Mesenchymal stem cell (in vitro differentiated cells and primary cell): ENCODE measurements at regions not wholly inside any gene's neighbourhood (a gene's known extent, or its start where the extent isn't known, plus 50 kb on each side); places are given as distances from the start of the nearest gene placed in this dataset.
A peak's percentile ranks its signal among the peaks of the same experiment; 100 is the strongest.

Experiments used
- DNase-seq: peaks from one replicate; pipeline ENCODE4 v3.0.0-alpha.2; 2013
- H2AFZ ChIP-seq: one replicate; pipeline ENCODE4 v1.6.1; 2013; ENCODE audit warnings: low read depth, mild to moderate bottlenecking, control low read depth, inconsistent platforms, low read length, moderate library complexity
- H2AK5ac ChIP-seq: 2 replicates; pipeline ENCODE4 v1.6.1; 2013; ENCODE audit warnings: low read length, moderate library complexity, mild to moderate bottlenecking, inconsistent platforms; ENCODE audit not compliant: severe bottlenecking
- H2BK120ac ChIP-seq: one replicate; pipeline ENCODE4 v1.6.1; 2013; ENCODE audit warnings: low read depth, mild to moderate bottlenecking, inconsistent platforms, low read length, moderate library complexity
- H2BK12ac ChIP-seq, 2 experiments: one replicate each; pipeline ENCODE4 v1.6.1; 2013; ENCODE audit warnings: inconsistent platforms in 2 of 2, low read length in 2 of 2, mild to moderate bottlenecking in 2 of 2, moderate library complexity in 2 of 2, control low read depth in 1 of 2
- H2BK15ac ChIP-seq: one replicate; pipeline ENCODE4 v1.6.1; 2013; ENCODE audit warnings: mild to moderate bottlenecking, low read depth, inconsistent platforms; ENCODE audit not compliant: poor library complexity, severe bottlenecking
- H2BK5ac ChIP-seq: 2 replicates; pipeline ENCODE4 v1.6.1; 2013; ENCODE audit warnings: low read depth, mild to moderate bottlenecking, low read length, control low read depth, inconsistent platforms; ENCODE audit not compliant: poor library complexity, severe bottlenecking
- H3K14ac ChIP-seq, 2 experiments: one replicate each; pipeline ENCODE4 v1.6.1; 2013; ENCODE audit warnings: inconsistent platforms in 2 of 2, low read length in 2 of 2, control low read depth in 1 of 2, mild to moderate bottlenecking in 1 of 2, moderate library complexity in 1 of 2
- H3K18ac ChIP-seq, 2 experiments: one replicate each; pipeline ENCODE4 v1.6.1; 2013; ENCODE audit warnings: inconsistent platforms in 2 of 2, low read length in 2 of 2, control low read depth in 1 of 2, low read depth in 1 of 2, mild to moderate bottlenecking in 1 of 2
- H3K23ac ChIP-seq, 2 experiments: one replicate each; pipeline ENCODE4 v1.6.1; 2013; ENCODE audit warnings: inconsistent platforms in 2 of 2, low read length in 2 of 2, mild to moderate bottlenecking in 2 of 2, moderate library complexity in 2 of 2, control low read depth in 1 of 2
- H3K27ac ChIP-seq: 2 replicates; pipeline ENCODE4 v1.5.1; 2013; ENCODE audit warnings: mild to moderate bottlenecking, moderate library complexity, low read length, control low read depth, inconsistent platforms; ENCODE audit not compliant: poor library complexity, severe bottlenecking
- H3K27me3 ChIP-seq, 2 experiments: 2 replicates each; pipeline versions ENCODE4 v1.6.1 to v1.7.0; 2013; ENCODE audit warnings: low read length in 2 of 2, mild to moderate bottlenecking in 2 of 2, moderate library complexity in 2 of 2, control low read depth in 1 of 2, inconsistent platforms in 1 of 2; ENCODE audit not compliant: control insufficient read depth in 1 of 2, insufficient read depth in 1 of 2
- H3K36me3 ChIP-seq, 2 experiments: 2 replicates each; pipeline versions ENCODE4 v1.6.1 to v1.7.0; 2013; ENCODE audit warnings: low read length in 2 of 2, control low read depth in 1 of 2, inconsistent platforms in 1 of 2, low read depth in 1 of 2, mild to moderate bottlenecking in 1 of 2; ENCODE audit not compliant: insufficient read depth in 2 of 2, control insufficient read depth in 1 of 2
- H3K4ac ChIP-seq, 2 experiments: one replicate each; pipeline ENCODE4 v1.6.1; 2013; ENCODE audit warnings: inconsistent platforms in 2 of 2, low read length in 2 of 2, mild to moderate bottlenecking in 2 of 2, moderate library complexity in 2 of 2, control low read depth in 1 of 2, low read depth in 1 of 2
- H3K4me1 ChIP-seq: 2 replicates; pipeline ENCODE4 v1.6.1; 2013; ENCODE audit warnings: low read depth, low read length, control low read depth; ENCODE audit not compliant: control insufficient read depth, insufficient read depth
- H3K4me2 ChIP-seq: 2 replicates; pipeline ENCODE4 v1.6.1; 2013; ENCODE audit warnings: low read length, mild to moderate bottlenecking, inconsistent platforms; ENCODE audit not compliant: poor library complexity, severe bottlenecking
- H3K4me3 ChIP-seq, 2 experiments: 2 replicates each; pipeline versions ENCODE4 v1.5.1 to v1.7.0; 2013; ENCODE audit warnings: low read length in 2 of 2, mild to moderate bottlenecking in 2 of 2, control low read depth in 1 of 2, low read depth in 1 of 2; ENCODE audit not compliant: insufficient read depth in 1 of 2
- H3K79me1 ChIP-seq: replicated peaks from 2 replicates; pipeline ENCODE4 v1.6.1; 2013; ENCODE audit warnings: mild to moderate bottlenecking, control low read depth, low read length, inconsistent platforms; ENCODE audit not compliant: poor library complexity, severe bottlenecking
- H3K9ac ChIP-seq: 2 replicates; pipeline ENCODE4 v1.7.0; 2013; ENCODE audit warnings: mild to moderate bottlenecking, low read length, moderate library complexity
- H3K9me3 ChIP-seq: 2 replicates; pipeline ENCODE4 v1.7.0; 2013; ENCODE audit warnings: mild to moderate bottlenecking, low read length; ENCODE audit not compliant: control insufficient read depth
- H4K8ac ChIP-seq: one replicate; pipeline ENCODE4 v1.6.1; 2013; ENCODE audit warnings: inconsistent platforms, mild to moderate bottlenecking, low read length, moderate library complexity
- H4K91ac ChIP-seq: one replicate; pipeline ENCODE4 v1.6.1; 2013; ENCODE audit warnings: mild to moderate bottlenecking, low read length, inconsistent platforms
- WGBS: methylation state at CpG from one replicate; pipeline ENCODE4 v1.1.7; 2013; ENCODE audit warnings: mixed read lengths; 5-methylcytosine and 5-hydroxymethylcytosine counted together

DNA sequence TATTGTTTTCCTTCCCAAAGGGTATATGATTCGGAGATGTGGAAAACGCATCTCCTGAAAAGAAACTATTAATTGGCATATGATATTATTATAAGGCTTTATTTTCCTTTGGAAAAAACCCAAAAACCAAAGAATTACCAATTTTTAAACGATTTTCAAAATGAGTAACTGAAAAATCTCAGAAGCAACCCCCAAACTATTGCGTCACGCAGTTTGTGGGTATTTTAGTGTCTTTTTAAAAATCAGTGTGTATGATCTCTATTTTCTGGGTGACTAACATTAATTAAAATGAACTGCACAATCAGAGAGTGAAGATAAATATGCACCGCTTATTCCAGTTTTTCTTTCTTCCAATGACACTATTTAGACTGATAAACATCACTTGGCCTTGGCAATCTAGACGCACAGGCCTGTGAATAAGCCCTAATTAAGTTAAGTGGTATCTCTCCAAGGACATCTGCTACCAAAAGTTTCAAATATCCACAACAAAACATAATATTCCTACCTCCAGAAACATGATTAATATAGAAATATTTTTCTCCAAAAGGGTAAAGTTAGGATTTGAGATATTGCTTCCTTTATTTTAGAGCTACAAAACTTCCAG, 511.5 kb upstream of the FAM241A start:
- no peak overlapping the region for H3K18ac ChIP-seq
- no peak overlapping the region for H4K91ac ChIP-seq
- H3K4me1 ChIP-seq: no peaks in the 10 kb centered on the region
- H4K8ac ChIP-seq: no peak overlapping the region
- no peak overlapping the region for H3K14ac ChIP-seq
- WGBS: 76% methylated on average over 5 of the region's 7 CpGs
- H3K4me3 ChIP-seq: no peak overlapping the region
- H2BK5ac ChIP-seq: no peak overlapping the region
- no peak overlapping the region for H2AFZ ChIP-seq
- H3K4me2 ChIP-seq: no peak overlapping the region
- no peaks in the 10 kb centered on the region for H3K27me3 ChIP-seq
- H3K79me1 ChIP-seq: no peaks in the 10 kb centered on the region
- no peaks in the 10 kb centered on the region for H3K36me3 ChIP-seq
- H3K9me3 ChIP-seq: no peaks in the 10 kb centered on the region
- H3K27ac ChIP-seq: no peak overlapping the region
- no peak overlapping the region for H3K9ac ChIP-seq
- no peak overlapping the region for H2BK120ac ChIP-seq
- no peak overlapping the region for H2BK12ac ChIP-seq
- no peak overlapping the region for H3K23ac ChIP-seq
- no peak overlapping the region for H2AK5ac ChIP-seq
- H3K4ac ChIP-seq: no peak overlapping the region
- no peak for DNase-seq
- no peak overlapping the region for H2BK15ac ChIP-seq

DNA sequence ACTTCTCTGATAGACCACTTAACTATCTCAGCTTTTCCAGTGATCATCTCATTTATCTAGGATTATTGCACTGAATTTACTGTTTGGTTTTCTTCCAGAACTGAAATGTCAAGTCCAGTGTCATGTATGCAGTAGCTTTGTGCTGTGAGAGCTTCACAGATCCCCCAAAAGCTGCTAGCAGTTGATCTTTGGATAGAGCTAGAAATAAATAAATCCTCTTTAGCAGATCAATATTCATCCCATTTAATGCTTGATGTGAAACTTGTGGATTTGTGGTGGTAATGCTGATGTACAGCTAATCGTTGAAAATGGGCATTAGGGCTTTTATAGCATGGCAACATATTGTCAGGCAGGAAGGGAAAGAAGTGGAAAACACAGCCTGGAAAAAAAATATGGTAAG, 509.6 kb upstream of the FAM241A start:
- Histone ChIP-seq H4K8ac (no peak overlapping the region), H3K4ac (no peak overlapping the region), H2BK15ac (no peak overlapping the region), H3K23ac (no peak overlapping the region), H3K79me1 (no peaks in the 10 kb centered on the region), H3K14ac (no peak overlapping the region), H3K27me3 (no peaks in the 10 kb centered on the region), H3K27ac (no peak overlapping the region), H2BK12ac (no peak overlapping the region), H4K91ac (no peak overlapping the region), H2AFZ (no peak overlapping the region), H2BK5ac (no peak overlapping the region), H3K9ac (no peak overlapping the region), H3K9me3 (no peaks in the 10 kb centered on the region), H3K36me3 (no peaks in the 10 kb centered on the region), H2AK5ac (no peak overlapping the region), H3K4me2 (no peak overlapping the region), H3K18ac (no peak overlapping the region), H3K4me1 (no peaks in the 10 kb centered on the region), H3K4me3 (no peak overlapping the region), H2BK120ac (no peak overlapping the region)
- DNase-seq: no peak
- WGBS: 95% methylated on average over 1 of the region's 1 CpG

DNA sequence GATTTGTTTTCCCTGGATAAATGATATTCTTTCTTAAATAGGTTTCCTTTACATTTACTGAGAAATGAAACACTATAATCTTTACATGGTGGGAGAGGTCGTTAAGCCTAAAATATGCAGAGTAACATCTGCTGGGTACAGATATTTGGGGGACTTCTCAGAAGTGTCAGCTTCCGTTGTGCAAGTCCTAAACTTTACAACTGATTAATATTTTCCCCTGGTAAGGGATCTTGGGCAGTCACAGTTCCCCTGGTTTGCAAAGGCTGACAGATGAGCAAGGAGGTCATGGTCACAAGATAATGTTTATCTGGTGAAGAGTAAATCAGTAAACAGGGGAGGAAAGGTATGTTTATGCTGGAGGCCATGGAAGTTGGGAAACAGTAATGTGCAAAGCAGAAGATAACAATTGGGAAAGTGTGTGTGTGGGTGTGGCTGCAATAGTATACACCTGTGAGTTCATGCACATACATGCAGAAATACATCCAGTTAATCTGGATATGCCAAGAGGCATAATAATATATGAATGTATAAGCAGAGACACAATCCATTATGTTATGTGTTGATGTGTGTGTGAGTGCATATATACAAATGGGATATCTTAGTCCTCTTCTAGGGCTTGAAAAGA, 508.2 kb upstream of the FAM241A start:
- Histone ChIP-seq H3K9me3 (no peaks in the 10 kb centered on the region), H2BK5ac (no peak overlapping the region), H3K4me2 (no peak overlapping the region), H2AK5ac (no peak overlapping the region), H4K91ac (no peak overlapping the region), H3K14ac (no peak overlapping the region), H3K18ac (no peak overlapping the region), H3K4me3 (no peak overlapping the region), H3K23ac (no peak overlapping the region), H3K9ac (no peak overlapping the region), H2AFZ (no peak overlapping the region), H3K4ac (no peak overlapping the region), H2BK12ac (no peak overlapping the region), H2BK15ac (no peak overlapping the region), H2BK120ac (no peak overlapping the region), H3K36me3 (no peaks in the 10 kb centered on the region), H3K79me1 (no peaks in the 10 kb centered on the region), H4K8ac (no peak overlapping the region), H3K4me1 (no peaks in the 10 kb centered on the region), H3K27ac (no peak overlapping the region), H3K27me3 (no peaks in the 10 kb centered on the region)
- DNase-seq: no peak
- WGBS: no CpG with 5 or more reads among the region's 2 CpGs

DNA sequence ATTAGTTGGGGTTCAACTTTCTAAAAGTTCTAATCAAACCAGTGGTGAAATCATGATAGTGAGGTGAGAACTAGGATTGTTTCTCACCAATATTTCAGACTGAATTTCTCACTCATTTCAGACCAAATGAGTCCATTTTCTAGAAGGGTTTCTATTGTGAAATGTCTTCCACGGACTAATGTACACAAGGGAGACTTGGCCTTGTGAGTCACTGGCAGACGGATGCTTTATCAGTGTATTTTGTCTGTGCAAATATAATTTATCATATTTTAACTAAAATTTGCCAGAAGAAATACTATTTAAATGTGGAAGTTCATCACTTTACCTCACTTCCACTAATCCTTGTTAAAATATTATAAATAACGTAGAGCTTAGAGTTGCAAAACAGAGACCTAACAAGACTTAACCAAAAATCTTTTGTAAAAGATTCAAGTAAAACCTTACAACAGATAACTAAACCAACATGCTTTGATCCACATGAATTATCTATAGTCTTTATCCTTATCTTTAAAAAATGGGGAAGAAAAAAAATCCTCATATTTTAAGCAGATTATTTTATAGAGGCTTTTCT, 506.0 kb upstream of the FAM241A start:
- H3K79me1 ChIP-seq: no peaks in the 10 kb centered on the region
- no peaks in the 10 kb centered on the region for H3K36me3 ChIP-seq
- H3K4me3 ChIP-seq: no peak overlapping the region
- H3K4me2 ChIP-seq: no peak overlapping the region
- H3K14ac ChIP-seq: no peak overlapping the region
- WGBS: 92% methylated on average over 1 of the region's 3 CpGs
- no peak overlapping the region for H2AFZ ChIP-seq
- H2BK15ac ChIP-seq: no peak overlapping the region
- H3K18ac ChIP-seq: no peak overlapping the region
- peak; percentile 81 for DNase-seq
- H2BK5ac ChIP-seq: no peak overlapping the region
- no peak overlapping the region for H2BK12ac ChIP-seq
- H3K27me3 ChIP-seq: no peaks in the 10 kb centered on the region
- no peak overlapping the region for H3K4ac ChIP-seq
- H2AK5ac ChIP-seq: no peak overlapping the region
- no peak overlapping the region for H3K27ac ChIP-seq
- H3K4me1 ChIP-seq: no peaks in the 10 kb centered on the region
- no peak overlapping the region for H3K23ac ChIP-seq
- no peak overlapping the region for H2BK120ac ChIP-seq
- H4K8ac ChIP-seq: no peak overlapping the region
- no peak overlapping the region for H4K91ac ChIP-seq
- peak overlapping the region; percentile 69 for H3K9ac ChIP-seq
- no peaks in the 10 kb centered on the region for H3K9me3 ChIP-seq
